ENCODE measurements at regions not wholly inside any gene's neighbourhood (a gene's known extent, or its start where the extent isn't known, plus 50 kb on each side); places are given as distances from the start of the nearest gene placed in this dataset.

DNA sequence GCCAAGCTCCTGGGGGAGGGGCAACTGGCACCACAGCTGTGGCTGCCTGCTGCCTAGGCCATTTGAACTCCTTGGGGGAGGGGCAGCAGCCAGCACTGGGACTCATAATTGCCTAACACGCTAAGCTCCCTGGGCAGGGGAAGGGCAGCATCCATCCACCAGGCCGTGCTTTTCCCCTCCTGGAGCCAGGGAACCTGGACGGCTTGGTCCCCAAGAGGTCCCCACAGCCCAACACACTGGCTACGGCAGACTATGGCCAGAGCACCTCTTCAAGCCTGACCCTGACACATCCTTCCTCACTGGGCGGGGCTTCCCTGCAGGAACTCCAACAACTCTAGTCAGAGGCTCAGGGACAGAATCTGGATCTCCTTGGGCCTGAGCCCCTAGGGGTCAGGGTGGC, 269.4 kb downstream of the RNF144B start:
- TF ChIP-seq EP300 (conservative IDR thresholded peaks at IDR 0.05; ENCODE audit: poor library complexity, severe bottlenecking) (no peak), SMC3 (conservative IDR thresholded peaks at IDR 0.05; ENCODE audit: poor library complexity) (no peak), TAF1 (IDR thresholded peaks at IDR 0.05; ENCODE audit: low read depth) (no peak), EZH2 (IDR thresholded peaks at IDR 0.05; ENCODE audit: borderline replicate concordance, insufficient read depth, low read length, poor library complexity, severe bottlenecking) (no peak), RAD21 (conservative IDR thresholded peaks at IDR 0.05) (no peak)
- TF ChIP-seq, protein P1, sequence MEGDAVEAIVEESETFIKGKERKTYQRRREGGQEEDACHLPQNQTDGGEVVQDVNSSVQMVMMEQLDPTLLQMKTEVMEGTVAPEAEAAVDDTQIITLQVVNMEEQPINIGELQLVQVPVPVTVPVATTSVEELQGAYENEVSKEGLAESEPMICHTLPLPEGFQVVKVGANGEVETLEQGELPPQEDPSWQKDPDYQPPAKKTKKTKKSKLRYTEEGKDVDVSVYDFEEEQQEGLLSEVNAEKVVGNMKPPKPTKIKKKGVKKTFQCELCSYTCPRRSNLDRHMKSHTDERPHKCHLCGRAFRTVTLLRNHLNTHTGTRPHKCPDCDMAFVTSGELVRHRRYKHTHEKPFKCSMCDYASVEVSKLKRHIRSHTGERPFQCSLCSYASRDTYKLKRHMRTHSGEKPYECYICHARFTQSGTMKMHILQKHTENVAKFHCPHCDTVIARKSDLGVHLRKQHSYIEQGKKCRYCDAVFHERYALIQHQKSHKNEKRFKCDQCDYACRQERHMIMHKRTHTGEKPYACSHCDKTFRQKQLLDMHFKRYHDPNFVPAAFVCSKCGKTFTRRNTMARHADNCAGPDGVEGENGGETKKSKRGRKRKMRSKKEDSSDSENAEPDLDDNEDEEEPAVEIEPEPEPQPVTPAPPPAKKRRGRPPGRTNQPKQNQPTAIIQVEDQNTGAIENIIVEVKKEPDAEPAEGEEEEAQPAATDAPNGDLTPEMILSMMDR (IDR thresholded peaks at IDR 0.05; ENCODE audit: poor library complexity, severe bottlenecking) = no peak
- TF ChIP-seq, protein P2, sequence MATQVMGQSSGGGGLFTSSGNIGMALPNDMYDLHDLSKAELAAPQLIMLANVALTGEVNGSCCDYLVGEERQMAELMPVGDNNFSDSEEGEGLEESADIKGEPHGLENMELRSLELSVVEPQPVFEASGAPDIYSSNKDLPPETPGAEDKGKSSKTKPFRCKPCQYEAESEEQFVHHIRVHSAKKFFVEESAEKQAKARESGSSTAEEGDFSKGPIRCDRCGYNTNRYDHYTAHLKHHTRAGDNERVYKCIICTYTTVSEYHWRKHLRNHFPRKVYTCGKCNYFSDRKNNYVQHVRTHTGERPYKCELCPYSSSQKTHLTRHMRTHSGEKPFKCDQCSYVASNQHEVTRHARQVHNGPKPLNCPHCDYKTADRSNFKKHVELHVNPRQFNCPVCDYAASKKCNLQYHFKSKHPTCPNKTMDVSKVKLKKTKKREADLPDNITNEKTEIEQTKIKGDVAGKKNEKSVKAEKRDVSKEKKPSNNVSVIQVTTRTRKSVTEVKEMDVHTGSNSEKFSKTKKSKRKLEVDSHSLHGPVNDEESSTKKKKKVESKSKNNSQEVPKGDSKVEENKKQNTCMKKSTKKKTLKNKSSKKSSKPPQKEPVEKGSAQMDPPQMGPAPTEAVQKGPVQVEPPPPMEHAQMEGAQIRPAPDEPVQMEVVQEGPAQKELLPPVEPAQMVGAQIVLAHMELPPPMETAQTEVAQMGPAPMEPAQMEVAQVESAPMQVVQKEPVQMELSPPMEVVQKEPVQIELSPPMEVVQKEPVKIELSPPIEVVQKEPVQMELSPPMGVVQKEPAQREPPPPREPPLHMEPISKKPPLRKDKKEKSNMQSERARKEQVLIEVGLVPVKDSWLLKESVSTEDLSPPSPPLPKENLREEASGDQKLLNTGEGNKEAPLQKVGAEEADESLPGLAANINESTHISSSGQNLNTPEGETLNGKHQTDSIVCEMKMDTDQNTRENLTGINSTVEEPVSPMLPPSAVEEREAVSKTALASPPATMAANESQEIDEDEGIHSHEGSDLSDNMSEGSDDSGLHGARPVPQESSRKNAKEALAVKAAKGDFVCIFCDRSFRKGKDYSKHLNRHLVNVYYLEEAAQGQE (IDR thresholded peaks at IDR 0.05; ENCODE audit: borderline replicate concordance) = no peak
